K562 (cell line): ENCODE measurements at regions not wholly inside any gene's neighbourhood (a gene's known extent, or its start where the extent isn't known, plus 50 kb on each side); places are given as distances from the start of the nearest gene placed in this dataset.
A peak's percentile ranks its signal among the peaks of the same experiment; 100 is the strongest.

Source experiments
- ATF7 ChIP-seq: fragments of 450-650 bp; IDR thresholded peaks from 2 replicates; pipeline ENCODE4 v1.7.1; 2014; ENCODE audit warnings: mild to moderate bottlenecking, moderate library complexity
- HDAC1 ChIP-seq, 2 experiments: fragments of 450-650 bp; IDR thresholded peaks; 2 replicates each; pipeline ENCODE4 v1.6.1; 2016 to 2017; ENCODE audit warnings: inconsistent platforms in 1 of 2, mild to moderate bottlenecking in 1 of 2, moderate library complexity in 1 of 2
- NFXL1 ChIP-seq: fragments of 450-650 bp; formaldehyde crosslinking; IDR thresholded peaks from 2 replicates; pipeline ENCODE4 v1.4.0; 2021; ENCODE audit warnings: mild to moderate bottlenecking
- PHB2 ChIP-seq: fragments of 450-650 bp; IDR thresholded peaks from 2 replicates; pipeline ENCODE4 v1.6.1; 2017; ENCODE audit warnings: low read depth
- ZC3H4 ChIP-seq: sonication (generic); formaldehyde crosslinking; IDR thresholded peaks from 2 replicates; pipeline ENCODE4 v1.9.0; 2021; ENCODE audit warnings: missing genetic modification reagents, borderline replicate concordance
- ZNF707 ChIP-seq: fragments of 250-450 bp; sonication (Bioruptor Pico); conservative IDR thresholded peaks from 2 replicates; pipeline ENCODE4 v1.8.0; 2022; ENCODE audit warnings: inconsistent platforms, mild to moderate bottlenecking, moderate library complexity
- ZNF785 ChIP-seq: fragments of 250-450 bp; sonication (Bioruptor Pico); IDR thresholded peaks from 2 replicates; pipeline ENCODE4 v1.4.0; 2020; ENCODE audit warnings: mild to moderate bottlenecking
- TF ChIP-seq, protein P1 (sequence below): fragments of 250-450 bp; sonication (Bioruptor Pico); IDR thresholded peaks from 2 replicates; pipeline ENCODE4 v1.5.1; 2021; ENCODE audit warnings: mild to moderate bottlenecking
- TF ChIP-seq, protein P2 (sequence below): fragments of 450-650 bp; IDR thresholded peaks from 2 replicates; pipeline ENCODE4 v1.6.1; 2017; ENCODE audit warnings: antibody characterized with exemption, mild to moderate bottlenecking
- TF ChIP-seq, protein P3 (sequence below): fragments of 450-650 bp; formaldehyde crosslinking; conservative IDR thresholded peaks from 2 replicates; pipeline ENCODE4 v1.4.0; 2022; ENCODE audit warnings: mild to moderate bottlenecking, missing genetic modification characterization
- TF ChIP-seq, protein P4 (sequence below): sonication (generic); formaldehyde crosslinking; IDR thresholded peaks from 2 replicates; pipeline ENCODE4 v1.8.1; 2022; ENCODE audit warnings: missing genetic modification reagents
- TF ChIP-seq, protein P5 (sequence below), 2 experiments: fragments of 250-450 bp in 1 of 2; fragments of 450-650 bp in 1 of 2; sonication (Bioruptor Pico) in 1 of 2; IDR thresholded peaks; 2 replicates each; pipeline versions ENCODE4 v1.6.1 to v1.8.0; 2016 to 2021; ENCODE audit warnings: mild to moderate bottlenecking in 2 of 2, moderate library complexity in 2 of 2, missing compliant biosample characterization in 1 of 2, missing genetic modification characterization in 1 of 2
- TF ChIP-seq, protein P6 (sequence below): sonication (generic); formaldehyde crosslinking; IDR thresholded peaks from 2 replicates; pipeline ENCODE4 v1.8.1; 2023; ENCODE audit warnings: mild to moderate bottlenecking, missing genetic modification reagents

DNA sequence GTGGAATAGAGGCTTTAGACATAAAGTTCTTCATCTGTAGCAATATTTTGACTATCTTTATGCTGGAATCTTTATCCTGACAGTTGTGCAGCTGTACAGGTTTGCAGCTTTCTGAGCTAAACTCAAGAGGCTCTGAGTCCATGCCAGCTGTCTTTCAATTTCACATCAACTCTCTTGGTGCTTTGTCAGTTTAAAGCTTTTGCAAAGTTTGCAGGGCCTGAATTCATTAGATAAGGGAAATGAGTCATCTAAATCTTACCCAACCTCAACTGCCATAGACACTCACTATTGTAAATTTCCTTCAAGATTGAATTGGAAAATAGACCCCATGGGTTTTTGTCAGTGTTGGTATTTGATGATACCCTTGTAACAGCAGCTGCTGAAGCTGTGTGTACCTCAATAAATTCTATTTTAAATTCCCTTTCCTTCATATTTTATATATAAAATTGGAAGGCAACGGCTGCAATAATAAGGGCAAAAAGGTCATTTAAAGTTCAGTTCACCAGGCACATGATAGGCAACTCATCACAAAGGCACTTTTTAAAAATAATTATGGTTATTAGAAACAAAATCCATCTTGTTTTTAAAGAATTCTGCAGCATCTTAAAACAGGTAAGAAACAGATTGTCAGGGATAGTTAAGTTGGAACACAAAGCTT is 169.9 kb upstream of the SLC39A10 start (continued):
- TF ChIP-seq, protein P1, sequence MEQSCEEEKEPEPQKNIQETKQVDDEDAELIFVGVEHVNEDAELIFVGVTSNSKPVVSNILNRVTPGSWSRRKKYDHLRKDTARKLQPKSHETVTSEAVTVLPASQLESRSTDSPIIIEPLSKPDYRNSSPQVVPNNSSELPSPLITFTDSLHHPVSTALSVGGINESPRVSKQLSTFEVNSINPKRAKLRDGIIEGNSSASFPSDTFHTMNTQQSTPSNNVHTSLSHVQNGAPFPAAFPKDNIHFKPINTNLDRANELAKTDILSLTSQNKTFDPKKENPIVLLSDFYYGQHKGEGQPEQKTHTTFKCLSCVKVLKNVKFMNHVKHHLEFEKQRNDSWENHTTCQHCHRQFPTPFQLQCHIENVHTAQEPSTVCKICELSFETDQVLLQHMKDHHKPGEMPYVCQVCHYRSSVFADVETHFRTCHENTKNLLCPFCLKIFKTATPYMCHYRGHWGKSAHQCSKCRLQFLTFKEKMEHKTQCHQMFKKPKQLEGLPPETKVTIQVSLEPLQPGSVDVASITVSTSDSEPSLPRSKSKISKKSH (CRISPR knock-in tag) = no peak
- no peak for TF ChIP-seq ZC3H4 (CRISPR knock-in tag)
- TF ChIP-seq, protein P2, sequence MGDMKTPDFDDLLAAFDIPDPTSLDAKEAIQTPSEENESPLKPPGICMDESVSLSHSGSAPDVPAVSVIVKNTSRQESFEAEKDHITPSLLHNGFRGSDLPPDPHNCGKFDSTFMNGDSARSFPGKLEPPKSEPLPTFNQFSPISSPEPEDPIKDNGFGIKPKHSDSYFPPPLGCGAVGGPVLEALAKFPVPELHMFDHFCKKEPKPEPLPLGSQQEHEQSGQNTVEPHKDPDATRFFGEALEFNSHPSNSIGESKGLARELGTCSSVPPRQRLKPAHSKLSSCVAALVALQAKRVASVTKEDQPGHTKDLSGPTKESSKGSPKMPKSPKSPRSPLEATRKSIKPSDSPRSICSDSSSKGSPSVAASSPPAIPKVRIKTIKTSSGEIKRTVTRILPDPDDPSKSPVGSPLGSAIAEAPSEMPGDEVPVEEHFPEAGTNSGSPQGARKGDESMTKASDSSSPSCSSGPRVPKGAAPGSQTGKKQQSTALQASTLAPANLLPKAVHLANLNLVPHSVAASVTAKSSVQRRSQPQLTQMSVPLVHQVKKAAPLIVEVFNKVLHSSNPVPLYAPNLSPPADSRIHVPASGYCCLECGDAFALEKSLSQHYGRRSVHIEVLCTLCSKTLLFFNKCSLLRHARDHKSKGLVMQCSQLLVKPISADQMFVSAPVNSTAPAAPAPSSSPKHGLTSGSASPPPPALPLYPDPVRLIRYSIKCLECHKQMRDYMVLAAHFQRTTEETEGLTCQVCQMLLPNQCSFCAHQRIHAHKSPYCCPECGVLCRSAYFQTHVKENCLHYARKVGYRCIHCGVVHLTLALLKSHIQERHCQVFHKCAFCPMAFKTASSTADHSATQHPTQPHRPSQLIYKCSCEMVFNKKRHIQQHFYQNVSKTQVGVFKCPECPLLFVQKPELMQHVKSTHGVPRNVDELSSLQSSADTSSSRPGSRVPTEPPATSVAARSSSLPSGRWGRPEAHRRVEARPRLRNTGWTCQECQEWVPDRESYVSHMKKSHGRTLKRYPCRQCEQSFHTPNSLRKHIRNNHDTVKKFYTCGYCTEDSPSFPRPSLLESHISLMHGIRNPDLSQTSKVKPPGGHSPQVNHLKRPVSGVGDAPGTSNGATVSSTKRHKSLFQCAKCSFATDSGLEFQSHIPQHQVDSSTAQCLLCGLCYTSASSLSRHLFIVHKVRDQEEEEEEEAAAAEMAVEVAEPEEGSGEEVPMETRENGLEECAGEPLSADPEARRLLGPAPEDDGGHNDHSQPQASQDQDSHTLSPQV = peak; percentile 67; the same call in 1 of the 2 replicates
- TF ChIP-seq ZNF785 (CRISPR knock-in tag) = no peak
- TF ChIP-seq ATF7 = peak; percentile 64; the same call in 1 of the 2 replicates
- TF ChIP-seq, protein P3, sequence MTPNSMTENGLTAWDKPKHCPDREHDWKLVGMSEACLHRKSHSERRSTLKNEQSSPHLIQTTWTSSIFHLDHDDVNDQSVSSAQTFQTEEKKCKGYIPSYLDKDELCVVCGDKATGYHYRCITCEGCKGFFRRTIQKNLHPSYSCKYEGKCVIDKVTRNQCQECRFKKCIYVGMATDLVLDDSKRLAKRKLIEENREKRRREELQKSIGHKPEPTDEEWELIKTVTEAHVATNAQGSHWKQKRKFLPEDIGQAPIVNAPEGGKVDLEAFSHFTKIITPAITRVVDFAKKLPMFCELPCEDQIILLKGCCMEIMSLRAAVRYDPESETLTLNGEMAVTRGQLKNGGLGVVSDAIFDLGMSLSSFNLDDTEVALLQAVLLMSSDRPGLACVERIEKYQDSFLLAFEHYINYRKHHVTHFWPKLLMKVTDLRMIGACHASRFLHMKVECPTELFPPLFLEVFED (CRISPR knock-in tag) = no peak
- TF ChIP-seq PHB2 = peak; percentile 63; the same call in 1 of the 2 replicates
- TF ChIP-seq, protein P4, sequence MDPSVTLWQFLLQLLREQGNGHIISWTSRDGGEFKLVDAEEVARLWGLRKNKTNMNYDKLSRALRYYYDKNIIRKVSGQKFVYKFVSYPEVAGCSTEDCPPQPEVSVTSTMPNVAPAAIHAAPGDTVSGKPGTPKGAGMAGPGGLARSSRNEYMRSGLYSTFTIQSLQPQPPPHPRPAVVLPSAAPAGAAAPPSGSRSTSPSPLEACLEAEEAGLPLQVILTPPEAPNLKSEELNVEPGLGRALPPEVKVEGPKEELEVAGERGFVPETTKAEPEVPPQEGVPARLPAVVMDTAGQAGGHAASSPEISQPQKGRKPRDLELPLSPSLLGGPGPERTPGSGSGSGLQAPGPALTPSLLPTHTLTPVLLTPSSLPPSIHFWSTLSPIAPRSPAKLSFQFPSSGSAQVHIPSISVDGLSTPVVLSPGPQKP (CRISPR knock-in tag) = no peak
- peak in 1 of 2 experiments; percentile 69; a peak in 2 of 4 replicates for TF ChIP-seq HDAC1 (IDR thresholded peaks at IDR 0.05)
- TF ChIP-seq, protein P5, sequence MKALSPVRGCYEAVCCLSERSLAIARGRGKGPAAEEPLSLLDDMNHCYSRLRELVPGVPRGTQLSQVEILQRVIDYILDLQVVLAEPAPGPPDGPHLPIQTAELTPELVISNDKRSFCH (CRISPR knock-in tag; IDR thresholded peaks at IDR 0.05) = no peak
- TF ChIP-seq, protein P5 (tag; IDR thresholded peaks at IDR 0.05) = no peak
- TF ChIP-seq NFXL1 (CRISPR knock-in tag) = no peak
- TF ChIP-seq, protein P6, sequence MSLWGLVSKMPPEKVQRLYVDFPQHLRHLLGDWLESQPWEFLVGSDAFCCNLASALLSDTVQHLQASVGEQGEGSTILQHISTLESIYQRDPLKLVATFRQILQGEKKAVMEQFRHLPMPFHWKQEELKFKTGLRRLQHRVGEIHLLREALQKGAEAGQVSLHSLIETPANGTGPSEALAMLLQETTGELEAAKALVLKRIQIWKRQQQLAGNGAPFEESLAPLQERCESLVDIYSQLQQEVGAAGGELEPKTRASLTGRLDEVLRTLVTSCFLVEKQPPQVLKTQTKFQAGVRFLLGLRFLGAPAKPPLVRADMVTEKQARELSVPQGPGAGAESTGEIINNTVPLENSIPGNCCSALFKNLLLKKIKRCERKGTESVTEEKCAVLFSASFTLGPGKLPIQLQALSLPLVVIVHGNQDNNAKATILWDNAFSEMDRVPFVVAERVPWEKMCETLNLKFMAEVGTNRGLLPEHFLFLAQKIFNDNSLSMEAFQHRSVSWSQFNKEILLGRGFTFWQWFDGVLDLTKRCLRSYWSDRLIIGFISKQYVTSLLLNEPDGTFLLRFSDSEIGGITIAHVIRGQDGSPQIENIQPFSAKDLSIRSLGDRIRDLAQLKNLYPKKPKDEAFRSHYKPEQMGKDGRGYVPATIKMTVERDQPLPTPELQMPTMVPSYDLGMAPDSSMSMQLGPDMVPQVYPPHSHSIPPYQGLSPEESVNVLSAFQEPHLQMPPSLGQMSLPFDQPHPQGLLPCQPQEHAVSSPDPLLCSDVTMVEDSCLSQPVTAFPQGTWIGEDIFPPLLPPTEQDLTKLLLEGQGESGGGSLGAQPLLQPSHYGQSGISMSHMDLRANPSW (CRISPR knock-in tag) = no peak
- TF ChIP-seq ZNF707 (CRISPR knock-in tag) = no peak
